C4-2B (cell line): ENCODE measurements at regions not wholly inside any gene's neighbourhood (a gene's known extent, or its start where the extent isn't known, plus 50 kb on each side); places are given as distances from the start of the nearest gene placed in this dataset.

Experiments used
- ZFX ChIP-seq: fragments of 450-650 bp; IDR thresholded peaks from 2 replicates; pipeline ENCODE4 v1.6.1; 2017
- TF ChIP-seq, protein P1 (sequence below): fragments of 450-650 bp; conservative IDR thresholded peaks from 2 replicates; pipeline ENCODE4 v1.5.1; 2017; ENCODE audit warnings: mild to moderate bottlenecking

DNA sequence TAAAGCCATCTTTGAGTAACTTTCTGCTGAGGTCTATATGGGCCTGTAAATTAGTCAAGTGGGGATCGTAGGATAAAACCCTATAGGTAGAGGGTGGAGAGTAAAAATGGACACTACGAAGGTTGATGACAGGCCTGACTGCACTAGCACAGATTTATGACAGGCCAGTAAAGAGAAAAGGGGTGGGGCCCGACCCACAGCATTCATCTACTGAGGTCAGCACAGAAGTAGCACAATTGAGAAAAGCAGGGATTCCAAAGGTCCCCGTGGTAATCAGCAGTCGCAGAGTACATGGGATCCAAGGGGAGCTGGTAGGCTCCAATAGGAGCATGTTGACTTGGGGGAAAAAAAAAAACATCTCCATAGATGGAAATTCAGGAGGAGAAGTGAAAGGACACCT lies 660.4 kb downstream of the TFAP2A start:
- TF ChIP-seq, protein P1, sequence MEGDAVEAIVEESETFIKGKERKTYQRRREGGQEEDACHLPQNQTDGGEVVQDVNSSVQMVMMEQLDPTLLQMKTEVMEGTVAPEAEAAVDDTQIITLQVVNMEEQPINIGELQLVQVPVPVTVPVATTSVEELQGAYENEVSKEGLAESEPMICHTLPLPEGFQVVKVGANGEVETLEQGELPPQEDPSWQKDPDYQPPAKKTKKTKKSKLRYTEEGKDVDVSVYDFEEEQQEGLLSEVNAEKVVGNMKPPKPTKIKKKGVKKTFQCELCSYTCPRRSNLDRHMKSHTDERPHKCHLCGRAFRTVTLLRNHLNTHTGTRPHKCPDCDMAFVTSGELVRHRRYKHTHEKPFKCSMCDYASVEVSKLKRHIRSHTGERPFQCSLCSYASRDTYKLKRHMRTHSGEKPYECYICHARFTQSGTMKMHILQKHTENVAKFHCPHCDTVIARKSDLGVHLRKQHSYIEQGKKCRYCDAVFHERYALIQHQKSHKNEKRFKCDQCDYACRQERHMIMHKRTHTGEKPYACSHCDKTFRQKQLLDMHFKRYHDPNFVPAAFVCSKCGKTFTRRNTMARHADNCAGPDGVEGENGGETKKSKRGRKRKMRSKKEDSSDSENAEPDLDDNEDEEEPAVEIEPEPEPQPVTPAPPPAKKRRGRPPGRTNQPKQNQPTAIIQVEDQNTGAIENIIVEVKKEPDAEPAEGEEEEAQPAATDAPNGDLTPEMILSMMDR: no peak
- no peak for TF ChIP-seq ZFX
